ENCODE measurements at regions not wholly inside any gene's neighbourhood (a gene's known extent, or its start where the extent isn't known, plus 50 kb on each side); places are given as distances from the start of the nearest gene placed in this dataset.

GRCh38 chr22:27477171-27477570, 324.4 kb downstream of the MN1 start:
- no peaks in the 10 kb centered on the region for H3K36me3 Mint-ChIP-seq (ENCODE audit: low read depth)
- peaks cover 2% of the 10 kb centered on the region for H3K9me3 Mint-ChIP-seq
- TF ChIP-seq CTCF (conservative IDR thresholded peaks at IDR 0.05) = no peak
- H3K4me3 Mint-ChIP-seq = no peak overlapping the region
- H3K27me3 Mint-ChIP-seq (ENCODE audit: low read depth) = peaks cover 18% of the 10 kb centered on the region
- H3K27ac Mint-ChIP-seq (ENCODE audit: unreplicated experiment) = no peak overlapping the region
- peaks cover 46% of the 10 kb centered on the region for H3K4me1 Mint-ChIP-seq
- no peak for DNase-seq (ENCODE audit: low read depth, low spot score)

- DNase-seq (ENCODE audit: low read depth, low spot score) = peak; percentile 53
- Mint-ChIP-seq H3K27me3 (ENCODE audit: low read depth) (peaks cover 9% of the 10 kb centered on the region), H3K27ac (ENCODE audit: unreplicated experiment) (peak overlapping the region; percentile 85), H3K4me1 (peaks cover 48% of the 10 kb centered on the region), H3K9me3 (peaks cover 2% of the 10 kb centered on the region), H3K36me3 (ENCODE audit: low read depth) (no peaks in the 10 kb centered on the region), H3K4me3 (peak overlapping the region; percentile 29)
- no peak for TF ChIP-seq CTCF (conservative IDR thresholded peaks at IDR 0.05)
Observed at GRCh38 chr22:27480487-27480886, 321.1 kb downstream of the MN1 start.

GRCh38 chr22:27482402-27482801, 319.2 kb downstream of the MN1 start:
- no peaks in the 10 kb centered on the region for H3K36me3 Mint-ChIP-seq (ENCODE audit: low read depth)
- peaks cover 42% of the 10 kb centered on the region for H3K4me1 Mint-ChIP-seq
- DNase-seq (ENCODE audit: low read depth, low spot score) = no peak
- H3K27me3 Mint-ChIP-seq (ENCODE audit: low read depth) = peaks cover 2% of the 10 kb centered on the region
- H3K4me3 Mint-ChIP-seq = no peak overlapping the region
- H3K9me3 Mint-ChIP-seq = peaks cover 2% of the 10 kb centered on the region
- TF ChIP-seq CTCF (conservative IDR thresholded peaks at IDR 0.05) = no peak
- no peak overlapping the region for H3K27ac Mint-ChIP-seq (ENCODE audit: unreplicated experiment)

GRCh38 chr22:27483095-27483785, 318.3 kb downstream of the MN1 start:
- no peak for DNase-seq (ENCODE audit: low read depth, low spot score)
- no peak for TF ChIP-seq CTCF (conservative IDR thresholded peaks at IDR 0.05)
- no peaks in the 10 kb centered on the region for H3K9me3 Mint-ChIP-seq
- H3K4me3 Mint-ChIP-seq = no peak overlapping the region
- no peaks in the 10 kb centered on the region for H3K36me3 Mint-ChIP-seq (ENCODE audit: low read depth)
- H3K4me1 Mint-ChIP-seq = peaks cover 38% of the 10 kb centered on the region
- peaks cover 5% of the 10 kb centered on the region for H3K27me3 Mint-ChIP-seq (ENCODE audit: low read depth)
- H3K27ac Mint-ChIP-seq (ENCODE audit: unreplicated experiment) = no peak overlapping the region

GRCh38 chr22:27485842-27486241, 315.7 kb downstream of the MN1 start:
- no peak for DNase-seq (ENCODE audit: low read depth, low spot score)
- Mint-ChIP-seq H3K27me3 (ENCODE audit: low read depth) (peaks cover 3% of the 10 kb centered on the region), H3K4me3 (no peak overlapping the region), H3K27ac (ENCODE audit: unreplicated experiment) (no peak overlapping the region), H3K36me3 (ENCODE audit: low read depth) (no peaks in the 10 kb centered on the region), H3K9me3 (no peaks in the 10 kb centered on the region), H3K4me1 (peaks cover 32% of the 10 kb centered on the region)
- no peak for TF ChIP-seq CTCF (conservative IDR thresholded peaks at IDR 0.05)
